PC-3 (cell line): ENCODE measurements at regions not wholly inside any gene's neighbourhood (a gene's known extent, or its start where the extent isn't known, plus 50 kb on each side); places are given as distances from the start of the nearest gene placed in this dataset.
A peak's percentile ranks its signal among the peaks of the same experiment; 100 is the strongest.

Experiments
- EZH2phosphoT487 ChIP-seq: fragments of 300-600 bp; sonication (generic); IDR thresholded peaks from 2 replicates; pipeline ENCODE4 v1.6.1; 2018; ENCODE audit warnings: mild to moderate bottlenecking, antibody characterized with exemption, low read length, borderline replicate concordance
- TF ChIP-seq, protein P1 (sequence below): fragments of 300-600 bp; sonication (generic); conservative IDR thresholded peaks from 2 replicates; pipeline ENCODE4 v1.5.1; 2017; ENCODE audit warnings: antibody characterized with exemption, low read depth, mild to moderate bottlenecking, low read length

DNA sequence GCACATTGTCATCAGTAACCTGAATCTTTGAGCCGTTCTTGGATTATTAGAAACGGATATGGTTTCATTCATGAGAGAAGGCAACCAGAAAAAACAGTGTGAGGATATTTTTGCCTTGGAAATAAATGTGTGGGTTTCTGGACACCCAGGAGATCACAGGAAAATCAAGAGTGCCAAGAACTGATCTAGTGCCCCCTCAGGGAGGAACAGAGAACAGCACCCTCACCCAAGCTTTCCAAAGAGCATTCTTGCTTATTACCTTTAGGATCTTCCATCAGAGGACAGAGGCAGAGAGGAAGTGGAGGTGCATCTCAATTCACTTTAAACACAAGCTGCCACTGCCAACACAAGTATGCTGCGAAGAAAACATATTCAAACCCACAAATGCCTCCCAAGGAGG is 851.5 kb upstream of the COBL start:
- TF ChIP-seq, protein P1, sequence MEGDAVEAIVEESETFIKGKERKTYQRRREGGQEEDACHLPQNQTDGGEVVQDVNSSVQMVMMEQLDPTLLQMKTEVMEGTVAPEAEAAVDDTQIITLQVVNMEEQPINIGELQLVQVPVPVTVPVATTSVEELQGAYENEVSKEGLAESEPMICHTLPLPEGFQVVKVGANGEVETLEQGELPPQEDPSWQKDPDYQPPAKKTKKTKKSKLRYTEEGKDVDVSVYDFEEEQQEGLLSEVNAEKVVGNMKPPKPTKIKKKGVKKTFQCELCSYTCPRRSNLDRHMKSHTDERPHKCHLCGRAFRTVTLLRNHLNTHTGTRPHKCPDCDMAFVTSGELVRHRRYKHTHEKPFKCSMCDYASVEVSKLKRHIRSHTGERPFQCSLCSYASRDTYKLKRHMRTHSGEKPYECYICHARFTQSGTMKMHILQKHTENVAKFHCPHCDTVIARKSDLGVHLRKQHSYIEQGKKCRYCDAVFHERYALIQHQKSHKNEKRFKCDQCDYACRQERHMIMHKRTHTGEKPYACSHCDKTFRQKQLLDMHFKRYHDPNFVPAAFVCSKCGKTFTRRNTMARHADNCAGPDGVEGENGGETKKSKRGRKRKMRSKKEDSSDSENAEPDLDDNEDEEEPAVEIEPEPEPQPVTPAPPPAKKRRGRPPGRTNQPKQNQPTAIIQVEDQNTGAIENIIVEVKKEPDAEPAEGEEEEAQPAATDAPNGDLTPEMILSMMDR, result peak; percentile 41
- no peak for TF ChIP-seq EZH2phosphoT487
